HEK293 (cell line): ENCODE measurements at regions not wholly inside any gene's neighbourhood (a gene's known extent, or its start where the extent isn't known, plus 50 kb on each side); places are given as distances from the start of the nearest gene placed in this dataset.

Experiments
- CTCF ChIA-PET: fragments of 350-600 bp; formaldehyde crosslinking; extraction: SDS; loops from one replicate; lab custom pipeline; 2021; ENCODE audit warnings: antibody characterized with exemption; lab: Yijun Ruan, JAX
- POLR2A ChIA-PET: fragments of 300-600 bp; formaldehyde crosslinking; extraction: SDS; loops from one replicate; lab custom pipeline; 2020; ENCODE audit warnings: antibody characterized with exemption, inconsistent platforms; lab: Yijun Ruan, JAX
- H3K27ac ChIP-seq: fragments of 200-500 bp; sonication (Bioruptor generic); 2 replicates; pipeline ENCODE4 v1.5.1; 2014; ENCODE audit warnings: low read depth, low read length, control low read depth, inconsistent platforms; ENCODE audit errors: extremely low read depth
- H3K36me3 ChIP-seq, 2 experiments: fragments of 200-500 bp in 1 of 2; sonication (Bioruptor generic) in 1 of 2; 1 replicate in 1 of 2; 2 replicates in 1 of 2; pipeline ENCODE4 v1.5.1; 2014 to 2017; ENCODE audit warnings: inconsistent platforms in 2 of 2, low read length in 2 of 2; ENCODE audit not compliant: control insufficient read depth in 2 of 2, insufficient read depth in 1 of 2
- H3K4me1 ChIP-seq: fragments of 200-500 bp; sonication (Bioruptor generic); 2 replicates; pipeline ENCODE4 v1.5.1; 2014; ENCODE audit warnings: mild to moderate bottlenecking, low read length, inconsistent platforms; ENCODE audit not compliant: control insufficient read depth, insufficient read depth
- H3K4me3 ChIP-seq: 2 replicates; pipeline ENCODE4 v1.5.1; 2011; ENCODE audit warnings: low read depth, mild to moderate bottlenecking, control low read depth, low read length, moderate library complexity
- H3K9me3 ChIP-seq: fragments of 200-500 bp; sonication (Bioruptor generic); 2 replicates; pipeline ENCODE4 v1.5.1; 2014; ENCODE audit warnings: low read depth, low read length, inconsistent platforms; ENCODE audit not compliant: control insufficient read depth, insufficient read depth
- IKZF3 ChIP-seq: fragments of 450-650 bp; IDR thresholded peaks from 2 replicates; pipeline ENCODE4 v1.5.0; 2018; ENCODE audit warnings: missing biosample characterization, mild to moderate bottlenecking, missing genetic modification characterization, moderate library complexity
- KLF16 ChIP-seq: fragments of 450-650 bp; formaldehyde crosslinking; IDR thresholded peaks from 2 replicates; pipeline ENCODE4 v1.5.1; 2017; ENCODE audit warnings: missing biosample characterization, missing genetic modification characterization
- KLF8 ChIP-seq: fragments of 450-650 bp; formaldehyde crosslinking; IDR thresholded peaks from 2 replicates; pipeline ENCODE4 v1.5.1; 2016; ENCODE audit warnings: missing biosample characterization, missing genetic modification characterization
- MYNN ChIP-seq: fragments of 450-650 bp; formaldehyde crosslinking; IDR thresholded peaks from 2 replicates; pipeline ENCODE4 v1.5.1; 2016; ENCODE audit warnings: missing biosample characterization, missing genetic modification characterization, borderline replicate concordance
- SCRT1 ChIP-seq: fragments of 450-650 bp; formaldehyde crosslinking; IDR thresholded peaks from 2 replicates; pipeline ENCODE4 v1.5.1; 2016; ENCODE audit warnings: missing biosample characterization, missing genetic modification characterization, borderline replicate concordance
- SP3 ChIP-seq: fragments of 450-650 bp; formaldehyde crosslinking; IDR thresholded peaks from 2 replicates; pipeline ENCODE4 v1.5.1; 2016; ENCODE audit warnings: missing biosample characterization, missing genetic modification characterization
- ZBTB20 ChIP-seq: fragments of 450-650 bp; formaldehyde crosslinking; IDR thresholded peaks from 2 replicates; pipeline ENCODE4 v1.5.1; 2016; ENCODE audit warnings: missing biosample characterization, missing genetic modification characterization
- ZBTB44 ChIP-seq: fragments of 450-650 bp; IDR thresholded peaks from 2 replicates; pipeline ENCODE4 v1.5.1; 2018; ENCODE audit warnings: missing biosample characterization, mild to moderate bottlenecking, missing genetic modification characterization
- ZBTB48 ChIP-seq: fragments of 450-650 bp; formaldehyde crosslinking; IDR thresholded peaks from 2 replicates; pipeline ENCODE4 v1.5.1; 2016; ENCODE audit warnings: missing biosample characterization, missing genetic modification characterization
- ZBTB8A ChIP-seq: fragments of 450-650 bp; formaldehyde crosslinking; IDR thresholded peaks from 2 replicates; pipeline ENCODE4 v1.5.1; 2016; ENCODE audit warnings: missing biosample characterization, missing genetic modification characterization
- ZFP37 ChIP-seq: fragments of 450-650 bp; formaldehyde crosslinking; IDR thresholded peaks from 2 replicates; pipeline ENCODE4 v1.5.1; 2016; ENCODE audit warnings: missing biosample characterization, missing genetic modification characterization
- ZIC2 ChIP-seq: fragments of 450-650 bp; formaldehyde crosslinking; IDR thresholded peaks from 2 replicates; pipeline ENCODE4 v1.5.1; 2016; ENCODE audit warnings: missing biosample characterization, missing genetic modification characterization
- ZNF10 ChIP-seq: fragments of 450-650 bp; formaldehyde crosslinking; IDR thresholded peaks from 2 replicates; pipeline ENCODE4 v1.5.1; 2017; ENCODE audit warnings: missing biosample characterization, missing genetic modification characterization
- ZNF266 ChIP-seq: fragments of 450-650 bp; formaldehyde crosslinking; IDR thresholded peaks from 2 replicates; pipeline ENCODE4 v1.5.1; 2016; ENCODE audit warnings: missing biosample characterization, missing genetic modification characterization, low read depth
- ZNF335 ChIP-seq: fragments of 450-650 bp; formaldehyde crosslinking; conservative IDR thresholded peaks from 2 replicates; pipeline ENCODE4 v1.5.1; 2016; ENCODE audit warnings: missing biosample characterization, missing genetic modification characterization
- ZNF404 ChIP-seq: fragments of 450-650 bp; formaldehyde crosslinking; IDR thresholded peaks from 2 replicates; pipeline ENCODE4 v1.5.1; 2017; ENCODE audit warnings: missing biosample characterization, missing genetic modification characterization
- ZNF433 ChIP-seq: fragments of 450-650 bp; formaldehyde crosslinking; IDR thresholded peaks from 2 replicates; pipeline ENCODE4 v1.5.1; 2016; ENCODE audit warnings: missing biosample characterization, missing genetic modification characterization, low read depth
- ZNF48 ChIP-seq: fragments of 450-650 bp; formaldehyde crosslinking; IDR thresholded peaks from 2 replicates; pipeline ENCODE4 v1.5.1; 2016; ENCODE audit warnings: missing biosample characterization, missing genetic modification characterization
- ZNF530 ChIP-seq: fragments of 450-650 bp; formaldehyde crosslinking; IDR thresholded peaks from 2 replicates; pipeline ENCODE4 v1.5.1; 2016; ENCODE audit warnings: low read depth, missing biosample characterization, missing genetic modification characterization
- ZNF585B ChIP-seq: fragments of 450-650 bp; formaldehyde crosslinking; IDR thresholded peaks from 2 replicates; pipeline ENCODE4 v1.5.1; 2016; ENCODE audit warnings: missing biosample characterization, missing genetic modification characterization
- ZNF600 ChIP-seq: fragments of 450-650 bp; formaldehyde crosslinking; IDR thresholded peaks from 2 replicates; pipeline ENCODE4 v1.5.1; 2016; ENCODE audit warnings: missing biosample characterization, missing genetic modification characterization
- ZNF624 ChIP-seq: fragments of 450-650 bp; formaldehyde crosslinking; IDR thresholded peaks from 2 replicates; pipeline ENCODE4 v1.5.1; 2017; ENCODE audit warnings: missing biosample characterization, missing genetic modification characterization
- ZNF660 ChIP-seq: fragments of 450-650 bp; IDR thresholded peaks from 2 replicates; pipeline ENCODE4 v1.5.1; 2018; ENCODE audit warnings: missing biosample characterization, mild to moderate bottlenecking, missing genetic modification characterization
- ZNF777 ChIP-seq: fragments of 450-650 bp; formaldehyde crosslinking; IDR thresholded peaks from 2 replicates; pipeline ENCODE4 v1.5.1; 2017; ENCODE audit warnings: missing biosample characterization, missing genetic modification characterization, borderline replicate concordance

- no peak overlapping the region for H3K4me3 ChIP-seq
- H3K36me3 ChIP-seq: no peaks in the 10 kb centered on the region
- POLR2A ChIA-PET: no interaction called here
- no peaks in the 10 kb centered on the region for H3K9me3 ChIP-seq
- CTCF ChIA-PET: no interaction called here
- TF ChIP-seq ZNF585B (tag by site-specific recombination): no peak
- no peak for TF ChIP-seq ZNF600 (tag by site-specific recombination)
- TF ChIP-seq ZNF433 (tag by site-specific recombination): no peak
- TF ChIP-seq ZNF266 (tag by site-specific recombination): no peak
- no peak for TF ChIP-seq ZBTB8A (tag by site-specific recombination)
- no peak for TF ChIP-seq ZBTB48 (tag by site-specific recombination)
- no peak for TF ChIP-seq ZNF404 (tag by site-specific recombination)
- no peak for TF ChIP-seq ZNF660 (tag by site-specific recombination)
- no peak for TF ChIP-seq MYNN (tag by site-specific recombination)
- no peak for TF ChIP-seq ZIC2 (tag by site-specific recombination)
- TF ChIP-seq ZBTB44 (tag by site-specific recombination): no peak
- no peak for TF ChIP-seq ZBTB20
- TF ChIP-seq ZNF777: no peak
- TF ChIP-seq ZNF624 (tag by site-specific recombination): no peak
- no peak for TF ChIP-seq ZNF530 (tag by site-specific recombination)
- TF ChIP-seq, all 188 proteins: peak for 0
- H3K27ac ChIP-seq: no peak overlapping the region
- no peaks in the 10 kb centered on the region for H3K4me1 ChIP-seq
These were observed 314.9 kb upstream of the NECTIN3 start for GRCh38 chr3:110756705-110757104.

GRCh38 chr3:110758208-110758607, 313.4 kb upstream of the NECTIN3 start:
- H3K9me3 ChIP-seq: no peaks in the 10 kb centered on the region
- H3K4me1 ChIP-seq: no peaks in the 10 kb centered on the region
- H3K4me3 ChIP-seq: no peak overlapping the region
- CTCF ChIA-PET: no interaction called here
- no peak overlapping the region for H3K27ac ChIP-seq
- POLR2A ChIA-PET: no interaction called here
- H3K36me3 ChIP-seq: no peaks in the 10 kb centered on the region
- no peak for TF ChIP-seq ZBTB44 (tag by site-specific recombination)
- no peak for TF ChIP-seq SP3 (tag by site-specific recombination)
- no peak for TF ChIP-seq ZNF335
- no peak for TF ChIP-seq ZFP37
- no peak for TF ChIP-seq ZNF404 (tag by site-specific recombination)
- TF ChIP-seq SCRT1: no peak
- no peak for TF ChIP-seq KLF16 (tag by site-specific recombination)
- TF ChIP-seq ZNF48 (tag by site-specific recombination): no peak
- TF ChIP-seq ZNF10: no peak
- no peak for TF ChIP-seq KLF8 (tag by site-specific recombination)
- no peak for TF ChIP-seq IKZF3 (tag by site-specific recombination)
